NCI-H146 treated with DMSO at 0.1 percent for 48 hours (cell line): ENCODE measurements at regions not wholly inside any gene's neighbourhood (a gene's known extent, or its start where the extent isn't known, plus 50 kb on each side); places are given as distances from the start of the nearest gene placed in this dataset.

Source experiments
- DNase-seq: peaks from one replicate; lab custom pipeline; 2025; ENCODE audit not compliant: unreplicated experiment; lab: John Stamatoyannopoulos, UW

- no peak for DNase-seq
Observed at GRCh38 chr6:169083508-169083874, 170.2 kb downstream of the THBS2 start.

- DNase-seq, result no peak
Observed at GRCh38 chr6:169082817-169083507, 170.7 kb downstream of the THBS2 start.

GRCh38 chr6:169082093-169082492 lies 171.6 kb downstream of the THBS2 start:
- DNase-seq, result no peak

GRCh38 chr6:169081248-169081647 lies 172.4 kb downstream of the THBS2 start:
- no peak for DNase-seq

GRCh38 chr6:169079650-169080049 lies 174.0 kb downstream of the THBS2 start:
- no peak for DNase-seq

- no peak for DNase-seq
Observed at GRCh38 chr6:169078399-169079145, 175.1 kb downstream of the THBS2 start.

GRCh38 chr6:169075915-169076654 lies 177.6 kb downstream of the THBS2 start:
- DNase-seq, result no peak

GRCh38 chr6:169075211-169075914 lies 178.3 kb downstream of the THBS2 start:
- DNase-seq, result no peak

- DNase-seq, result no peak
Observed at GRCh38 chr6:169074526-169074925, 179.1 kb downstream of the THBS2 start.

- DNase-seq, result no peak
Observed at GRCh38 chr6:169073311-169073710, 180.3 kb downstream of the THBS2 start.

- no peak for DNase-seq
Observed at GRCh38 chr6:169072127-169073042, 181.3 kb downstream of the THBS2 start.

- DNase-seq, result no peak
Observed at GRCh38 chr6:169071394-169071793, 182.3 kb downstream of the THBS2 start.

GRCh38 chr6:169070506-169071176 lies 183.0 kb downstream of the THBS2 start:
- DNase-seq, result no peak

- DNase-seq, result no peak
Observed at GRCh38 chr6:169069356-169069755, 184.3 kb downstream of the THBS2 start.

- no peak for DNase-seq
Observed at GRCh38 chr6:169064194-169064593, 189.5 kb downstream of the THBS2 start.

GRCh38 chr6:169062272-169062671 lies 191.4 kb downstream of the THBS2 start:
- DNase-seq, result no peak

GRCh38 chr6:169058634-169059033 lies 195.0 kb downstream of the THBS2 start:
- no peak for DNase-seq

GRCh38 chr6:169052462-169052861 lies 201.2 kb downstream of the THBS2 start:
- peak; percentile 62 for DNase-seq

GRCh38 chr6:169051371-169051770 lies 202.3 kb downstream of the THBS2 start:
- peak; percentile 99 for DNase-seq

- DNase-seq, result peak; percentile 98
Observed at GRCh38 chr6:169048865-169049205, 204.8 kb downstream of the THBS2 start.
